HCT116 (cell line): ENCODE measurements at regions not wholly inside any gene's neighbourhood (a gene's known extent, or its start where the extent isn't known, plus 50 kb on each side); places are given as distances from the start of the nearest gene placed in this dataset.

ENCODE experiments used
- ATAC-seq: fragments of 200-7000 bp; cut with Tn5 transposase; 2 replicates; pipeline ENCODE4 v1.9.1; 2020; ENCODE audit warnings: mild to moderate bottlenecking, moderate library complexity
- BruUV-seq: library from RNA; stranded (reverse); fragments of 400-500 nt; replicated peaks from 2 replicates; lab custom pipeline; 2021; lab: Mats Ljungman, UMichigan
- CTCF ChIA-PET: fragments of 300-600 bp; sonication (Branson Sonifier 250); formaldehyde crosslinking; loops from one replicate; lab custom pipeline; 2021; ENCODE audit warnings: antibody characterized with exemption; lab: Charles Lee
- POLR2A ChIA-PET: fragments of 300-600, 350-600 bp; sonication (Branson Sonifier 250); formaldehyde crosslinking; loops from one replicate; lab custom pipeline; 2021; ENCODE audit warnings: antibody characterized with exemption; lab: Charles Lee
- RAD21 ChIA-PET, 2 experiments: fragments of 300-600 bp; sonication (Branson Sonifier 250); formaldehyde crosslinking; loops; one replicate each; lab custom pipeline; 2023; ENCODE audit warnings: low total read pairs in 2 of 2; ENCODE audit not compliant: uncharacterized antibody in 2 of 2, unreplicated experiment in 2 of 2, low non-redundant PET in 1 of 2; lab: Charles Lee
- DNase-seq: peaks from one replicate; pipeline ENCODE4 v3.0.0-alpha.2; 2010; ENCODE audit warnings: low read depth, low spot score
- H2AFZ ChIP-seq: fragments of 200-600 bp; shearing (Covaris generic), sonication (generic); 2 replicates; pipeline ENCODE4 v1.6.1; 2017; ENCODE audit warnings: low read depth, mixed run types, mixed read lengths, antibody characterized with exemption, low read length; ENCODE audit not compliant: poor library complexity, severe bottlenecking
- H3K27ac ChIP-seq: 2 replicates; pipeline ENCODE4 v1.5.1; 2012; ENCODE audit warnings: low read depth, low read length
- H3K27me3 ChIP-seq: fragments of 200-600 bp; sonication (generic); 2 replicates; pipeline ENCODE4 v1.6.1; 2016; ENCODE audit warnings: mixed run types, low read length, mixed read lengths; ENCODE audit not compliant: insufficient read depth
- H3K36me3 ChIP-seq, 2 experiments: fragments of 200-500 bp in 1 of 2; fragments of 200-600 bp in 1 of 2; sonication (Bioruptor generic) in 1 of 2; sonication (generic) in 1 of 2; 2 replicates each; pipeline versions ENCODE4 v1.5.1 to v1.6.1; 2014 to 2016; ENCODE audit warnings: low read length in 2 of 2, inconsistent platforms in 1 of 2, mixed read lengths in 1 of 2, mixed run types in 1 of 2; ENCODE audit not compliant: insufficient read depth in 2 of 2, control insufficient read depth in 1 of 2
- H3K4me1 ChIP-seq, 2 experiments: fragments of 200-600 bp in 1 of 2; sonication (generic) in 1 of 2; 2 replicates each; pipeline versions ENCODE4 v1.5.1 to v1.6.1; 2012 to 2017; ENCODE audit warnings: low read length in 2 of 2, inconsistent platforms in 1 of 2, mild to moderate bottlenecking in 1 of 2, mixed read lengths in 1 of 2, mixed run types in 1 of 2, moderate library complexity in 1 of 2; ENCODE audit not compliant: insufficient read depth in 2 of 2, control insufficient read depth in 1 of 2
- H3K4me2 ChIP-seq: fragments of 200-600 bp; sonication (generic); 2 replicates; pipeline ENCODE4 v1.6.1; 2017; ENCODE audit warnings: mixed run types, low read length, mixed read lengths
- H3K4me3 ChIP-seq, 2 experiments: fragments of 200-600 bp in 1 of 2; sonication (generic) in 1 of 2; replicated peaks in 1 of 2; 2 replicates each; pipeline ENCODE4 v1.5.1; 2011 to 2016; ENCODE audit warnings: low read length in 2 of 2, control low read depth in 1 of 2, low read depth in 1 of 2, mild to moderate bottlenecking in 1 of 2, mixed read lengths in 1 of 2, mixed run types in 1 of 2
- H3K79me2 ChIP-seq: fragments of 200-600 bp; sonication (generic); 2 replicates; pipeline ENCODE4 v1.6.1; 2017; ENCODE audit warnings: mild to moderate bottlenecking, mixed run types, low read length, moderate library complexity, mixed read lengths; ENCODE audit not compliant: insufficient read depth
- H3K9ac ChIP-seq: fragments of 200-600 bp; sonication (generic); 2 replicates; pipeline ENCODE4 v1.6.1; 2016; ENCODE audit warnings: low read length, mixed read lengths
- H3K9me2 ChIP-seq: fragments of 200-600 bp; sonication (generic), shearing (Covaris generic); 2 replicates; pipeline ENCODE4 v1.6.1; 2017; ENCODE audit warnings: mixed run types, mild to moderate bottlenecking, moderate library complexity; ENCODE audit not compliant: insufficient read depth
- H3K9me3 ChIP-seq, 2 experiments: fragments of 200-500 bp in 1 of 2; fragments of 200-600 bp in 1 of 2; sonication (Bioruptor generic) in 1 of 2; sonication (generic) in 1 of 2; 2 replicates each; pipeline ENCODE4 v1.6.1; 2014 to 2017; ENCODE audit warnings: low read length in 2 of 2, mixed read lengths in 2 of 2, inconsistent platforms in 1 of 2, low read depth in 1 of 2, mild to moderate bottlenecking in 1 of 2, mixed run types in 1 of 2, moderate library complexity in 1 of 2; ENCODE audit not compliant: control insufficient read depth in 1 of 2, insufficient read depth in 1 of 2
- H4K20me1 ChIP-seq: fragments of 200-600 bp; sonication (generic), shearing (Covaris generic); 2 replicates; pipeline ENCODE4 v1.6.1; 2017; ENCODE audit warnings: mixed run types, mild to moderate bottlenecking, moderate library complexity; ENCODE audit not compliant: insufficient read depth
- CBX3 ChIP-seq: IDR thresholded peaks from 2 replicates; pipeline ENCODE4 v1.6.1; 2012; ENCODE audit warnings: low read depth
- EGR1 ChIP-seq: IDR thresholded peaks from 2 replicates; pipeline ENCODE4 v1.6.1; 2012; ENCODE audit warnings: low read depth
- ELF1 ChIP-seq: IDR thresholded peaks from 2 replicates; pipeline ENCODE4 v1.6.1; 2012; ENCODE audit warnings: low read depth, borderline replicate concordance
- EZH2 ChIP-seq: fragments of 200-600 bp; sonication (generic); IDR thresholded peaks from 2 replicates; pipeline ENCODE4 v1.6.1; 2017; ENCODE audit warnings: antibody characterized with exemption, mixed run types
- EZH2phosphoT487 ChIP-seq: fragments of 200-600 bp; IDR thresholded peaks from 2 replicates; pipeline ENCODE4 v1.6.1; 2018; ENCODE audit warnings: antibody characterized with exemption, borderline replicate concordance
- FOSL1 ChIP-seq: IDR thresholded peaks from 2 replicates; pipeline ENCODE4 v1.6.1; 2012; ENCODE audit warnings: low read depth
- JUND ChIP-seq: IDR thresholded peaks from 2 replicates; pipeline ENCODE4 v1.6.1; 2012
- POLR2A ChIP-seq: IDR thresholded peaks from 2 replicates; pipeline ENCODE4 v1.7.0; 2011; ENCODE audit warnings: borderline replicate concordance; ENCODE audit not compliant: insufficient read depth, insufficient read length; ENCODE audit errors: extremely low read depth
- POLR2AphosphoS5 ChIP-seq: IDR thresholded peaks from 2 replicates; pipeline ENCODE4 v1.6.1; 2011; ENCODE audit warnings: mild to moderate bottlenecking, low read depth, low read length, moderate library complexity
- RAD21 ChIP-seq: IDR thresholded peaks from 2 replicates; pipeline ENCODE4 v1.6.1; 2012; ENCODE audit warnings: low read depth, mild to moderate bottlenecking
- SIN3A ChIP-seq: IDR thresholded peaks from 2 replicates; pipeline ENCODE4 v1.6.1; 2012; ENCODE audit warnings: low read depth
- SP1 ChIP-seq: IDR thresholded peaks from 2 replicates; pipeline ENCODE4 v1.6.1; 2012; ENCODE audit warnings: low read depth
- SRF ChIP-seq: IDR thresholded peaks from 2 replicates; pipeline ENCODE4 v1.6.1; 2012; ENCODE audit warnings: low read depth
- YY1 ChIP-seq: IDR thresholded peaks from 2 replicates; pipeline ENCODE4 v1.6.1; 2011; ENCODE audit warnings: low read length, low read depth, moderate library complexity, mild to moderate bottlenecking; ENCODE audit not compliant: insufficient replicate concordance; ENCODE audit errors: extremely low read depth
- ZFX ChIP-seq: fragments of 450-650 bp; IDR thresholded peaks from 2 replicates; pipeline ENCODE4 v1.6.1; 2017
- ZNF274 ChIP-seq: fragments of 200-500 bp; sonication (Bioruptor generic); IDR thresholded peaks from 2 replicates; pipeline ENCODE4 v1.6.1; 2014; ENCODE audit warnings: mild to moderate bottlenecking, low read depth, low read length, inconsistent platforms
- intact Hi-C: fragments of 100-400 bp; cut with micrococcal nuclease; formaldehyde crosslinking; loops from 2 replicates; pipeline ENCODE4 v1.10.0; 2022
- TF ChIP-seq, protein P1 (sequence below): IDR thresholded peaks from 2 replicates; pipeline ENCODE4 v1.6.1; 2012
- TF ChIP-seq, protein P2 (sequence below): IDR thresholded peaks from 2 replicates; pipeline ENCODE4 v1.6.1; 2012
- TF ChIP-seq, protein P3 (sequence below): IDR thresholded peaks from 2 replicates; pipeline ENCODE4 v1.6.1; 2012; ENCODE audit warnings: low read depth

- H4K20me1 ChIP-seq: no peaks in the 10 kb centered on the region
- intact Hi-C loops: no loop called here
- H3K4me1 ChIP-seq: peaks cover 10 to 39% of the 10 kb centered on the region in 2 experiments
- no peak overlapping the region for H2AFZ ChIP-seq
- BruUV-seq: no TSS peak
- no peak overlapping the region for H3K27ac ChIP-seq
- ChIA-PET POLR2A (no interaction called here), CTCF (no interaction called here), RAD21 (no interaction called here)
- DNase-seq: no peak
- H3K27me3 ChIP-seq: no peaks in the 10 kb centered on the region
- no peaks in the 10 kb centered on the region for H3K9me3 ChIP-seq
- H3K9ac ChIP-seq: no peak overlapping the region
- H3K79me2 ChIP-seq: no peaks in the 10 kb centered on the region
- no peaks in the 10 kb centered on the region for H3K36me3 ChIP-seq
- H3K4me3 ChIP-seq: no peak overlapping the region
- no peak overlapping the region for H3K4me2 ChIP-seq
- no peaks in the 10 kb centered on the region for H3K9me2 ChIP-seq
- no peak for TF ChIP-seq JUND
- no peak for TF ChIP-seq ELF1
- no peak for TF ChIP-seq EZH2phosphoT487
- TF ChIP-seq, protein P1, sequence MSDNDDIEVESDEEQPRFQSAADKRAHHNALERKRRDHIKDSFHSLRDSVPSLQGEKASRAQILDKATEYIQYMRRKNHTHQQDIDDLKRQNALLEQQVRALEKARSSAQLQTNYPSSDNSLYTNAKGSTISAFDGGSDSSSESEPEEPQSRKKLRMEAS: no peak
- no peak for TF ChIP-seq RAD21
- no peak for TF ChIP-seq POLR2A
- TF ChIP-seq, protein P2, sequence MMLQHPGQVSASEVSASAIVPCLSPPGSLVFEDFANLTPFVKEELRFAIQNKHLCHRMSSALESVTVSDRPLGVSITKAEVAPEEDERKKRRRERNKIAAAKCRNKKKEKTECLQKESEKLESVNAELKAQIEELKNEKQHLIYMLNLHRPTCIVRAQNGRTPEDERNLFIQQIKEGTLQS: no peak
- no peak for TF ChIP-seq SRF
- no peak for TF ChIP-seq FOSL1
- no peak for TF ChIP-seq SIN3A
- TF ChIP-seq ZNF274: no peak
- no peak for TF ChIP-seq CBX3
- TF ChIP-seq EGR1: no peak
- TF ChIP-seq ZFX: no peak
- no peak for TF ChIP-seq EZH2
- TF ChIP-seq YY1: no peak
- TF ChIP-seq, protein P3, sequence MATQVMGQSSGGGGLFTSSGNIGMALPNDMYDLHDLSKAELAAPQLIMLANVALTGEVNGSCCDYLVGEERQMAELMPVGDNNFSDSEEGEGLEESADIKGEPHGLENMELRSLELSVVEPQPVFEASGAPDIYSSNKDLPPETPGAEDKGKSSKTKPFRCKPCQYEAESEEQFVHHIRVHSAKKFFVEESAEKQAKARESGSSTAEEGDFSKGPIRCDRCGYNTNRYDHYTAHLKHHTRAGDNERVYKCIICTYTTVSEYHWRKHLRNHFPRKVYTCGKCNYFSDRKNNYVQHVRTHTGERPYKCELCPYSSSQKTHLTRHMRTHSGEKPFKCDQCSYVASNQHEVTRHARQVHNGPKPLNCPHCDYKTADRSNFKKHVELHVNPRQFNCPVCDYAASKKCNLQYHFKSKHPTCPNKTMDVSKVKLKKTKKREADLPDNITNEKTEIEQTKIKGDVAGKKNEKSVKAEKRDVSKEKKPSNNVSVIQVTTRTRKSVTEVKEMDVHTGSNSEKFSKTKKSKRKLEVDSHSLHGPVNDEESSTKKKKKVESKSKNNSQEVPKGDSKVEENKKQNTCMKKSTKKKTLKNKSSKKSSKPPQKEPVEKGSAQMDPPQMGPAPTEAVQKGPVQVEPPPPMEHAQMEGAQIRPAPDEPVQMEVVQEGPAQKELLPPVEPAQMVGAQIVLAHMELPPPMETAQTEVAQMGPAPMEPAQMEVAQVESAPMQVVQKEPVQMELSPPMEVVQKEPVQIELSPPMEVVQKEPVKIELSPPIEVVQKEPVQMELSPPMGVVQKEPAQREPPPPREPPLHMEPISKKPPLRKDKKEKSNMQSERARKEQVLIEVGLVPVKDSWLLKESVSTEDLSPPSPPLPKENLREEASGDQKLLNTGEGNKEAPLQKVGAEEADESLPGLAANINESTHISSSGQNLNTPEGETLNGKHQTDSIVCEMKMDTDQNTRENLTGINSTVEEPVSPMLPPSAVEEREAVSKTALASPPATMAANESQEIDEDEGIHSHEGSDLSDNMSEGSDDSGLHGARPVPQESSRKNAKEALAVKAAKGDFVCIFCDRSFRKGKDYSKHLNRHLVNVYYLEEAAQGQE: no peak
- TF ChIP-seq SP1: no peak
- no peak for TF ChIP-seq POLR2AphosphoS5
- no peak for ATAC-seq
These were observed 493.8 kb downstream of the IGSF11 start for GRCh38 chr3:118540826-118541225.
